GM23338 (cell line): ENCODE measurements at regions not wholly inside any gene's neighbourhood (a gene's known extent, or its start where the extent isn't known, plus 50 kb on each side); places are given as distances from the start of the nearest gene placed in this dataset.

Experiments
- ATAC-seq: fragments of 200-7000 bp; cut with Tn5 transposase; 3 replicates; pipeline ENCODE4 v1.9.1; 2020
- DNase-seq: peaks from one replicate; pipeline ENCODE4 v3.0.0-alpha.2; 2015; ENCODE audit warnings: low spot score
- H2AFZ ChIP-seq: fragments of 200-600 bp; sonication (generic); 2 replicates; pipeline ENCODE4 v1.8.0; 2016; ENCODE audit warnings: antibody characterized with exemption, mild to moderate bottlenecking, moderate library complexity
- H3F3A ChIP-seq: fragments of 200-600 bp; sonication (generic); replicated peaks from 2 replicates; pipeline ENCODE4 v1.8.0; 2017; ENCODE audit warnings: antibody characterized with exemption, mixed run types, low read depth
- H3K27ac ChIP-seq: fragments of 200-600 bp; sonication (generic); 2 replicates; pipeline ENCODE4 v1.6.1; 2016; ENCODE audit warnings: low read depth
- H3K27me3 ChIP-seq: fragments of 200-600 bp; sonication (generic); 2 replicates; pipeline ENCODE4 v1.8.0; 2016; ENCODE audit warnings: mild to moderate bottlenecking, mixed run types, moderate library complexity; ENCODE audit not compliant: insufficient read depth
- H3K36me3 ChIP-seq: fragments of 200-600 bp; sonication (generic); 2 replicates; pipeline ENCODE4 v1.8.0; 2016; ENCODE audit warnings: mild to moderate bottlenecking; ENCODE audit not compliant: insufficient read depth
- H3K4me1 ChIP-seq: fragments of 200-600 bp; sonication (generic); 2 replicates; pipeline ENCODE4 v1.8.0; 2016; ENCODE audit warnings: mild to moderate bottlenecking, moderate library complexity; ENCODE audit not compliant: insufficient read depth
- H3K4me2 ChIP-seq: fragments of 200-600 bp; sonication (generic); 2 replicates; pipeline ENCODE4 v1.7.1; 2017; ENCODE audit warnings: mixed run types
- H3K4me3 ChIP-seq: fragments of 200-600 bp; sonication (generic); 2 replicates; pipeline ENCODE4 v1.6.1; 2016; ENCODE audit warnings: mixed run types
- H3K79me2 ChIP-seq: fragments of 200-600 bp; sonication (generic); replicated peaks from 2 replicates; pipeline ENCODE4 v1.8.0; 2017; ENCODE audit warnings: mild to moderate bottlenecking; ENCODE audit not compliant: insufficient read depth
- H3K9me2 ChIP-seq: fragments of 200-600 bp; sonication (generic); 2 replicates; pipeline ENCODE4 v1.8.0; 2017; ENCODE audit not compliant: insufficient read depth
- H4K20me1 ChIP-seq: fragments of 200-600 bp; sonication (generic); replicated peaks from 2 replicates; pipeline ENCODE4 v1.8.0; 2017; ENCODE audit warnings: mild to moderate bottlenecking; ENCODE audit not compliant: insufficient read depth
- H3K27ac Mint-ChIP-seq: 2 replicates; pipeline ENCODE4 v1.8.0; 2020; ENCODE audit warnings: inconsistent platforms, mild to moderate bottlenecking, moderate library complexity, mixed read lengths
- H3K27me3 Mint-ChIP-seq: 3 replicates; pipeline ENCODE4 v1.8.0; 2022; ENCODE audit warnings: low read depth, mild to moderate bottlenecking, moderate library complexity, mixed read lengths, inconsistent platforms; ENCODE audit not compliant: insufficient read depth, poor library complexity
- H3K36me3 Mint-ChIP-seq: 3 replicates; pipeline ENCODE4 v1.8.0; 2021; ENCODE audit warnings: low read depth, mild to moderate bottlenecking, inconsistent platforms, moderate library complexity, mixed read lengths
- H3K4me1 Mint-ChIP-seq: 3 replicates; pipeline ENCODE4 v1.8.0; 2020; ENCODE audit warnings: mild to moderate bottlenecking, inconsistent platforms, mixed read lengths
- H3K4me3 Mint-ChIP-seq: 3 replicates; pipeline ENCODE4 v1.8.0; 2021; ENCODE audit warnings: moderate library complexity, mild to moderate bottlenecking, inconsistent platforms, mixed read lengths
- H3K9me3 Mint-ChIP-seq: 3 replicates; pipeline ENCODE4 v1.8.0; 2020; ENCODE audit warnings: moderate library complexity, mild to moderate bottlenecking, inconsistent platforms, mixed read lengths
- CREB1 ChIP-seq: fragments of 250-450 bp; sonication (Bioruptor Pico); IDR thresholded peaks from 2 replicates; pipeline ENCODE4 v1.5.0; 2020; ENCODE audit warnings: low read depth, mild to moderate bottlenecking, moderate library complexity
- CTCF ChIP-seq, 2 experiments: fragments of 200-600 bp in 1 of 2; sonication (generic) in 1 of 2; conservative IDR thresholded peaks; 2 replicates each; pipeline versions ENCODE4 v1.5.1 to v1.6.1; 2016 to 2017; ENCODE audit warnings: antibody characterized with exemption in 2 of 2, low read depth in 2 of 2, mild to moderate bottlenecking in 2 of 2, moderate library complexity in 1 of 2
- ETS1 ChIP-seq: IDR thresholded peaks from 2 replicates; pipeline ENCODE4 v1.6.1; 2016; ENCODE audit warnings: antibody characterized with exemption
- EZH2 ChIP-seq: fragments of 200-600 bp; sonication (generic); IDR thresholded peaks from one replicate; pipeline ENCODE4 v1.8.0; 2017; ENCODE audit warnings: antibody characterized with exemption, mild to moderate bottlenecking, low read depth; ENCODE audit not compliant: unreplicated experiment
- EZH2phosphoT487 ChIP-seq: fragments of 200-600 bp; sonication (generic); IDR thresholded peaks from one replicate; pipeline ENCODE4 v1.8.1; 2018; ENCODE audit warnings: antibody characterized with exemption; ENCODE audit not compliant: unreplicated experiment
- JUNB ChIP-seq: IDR thresholded peaks from one replicate; pipeline ENCODE4 v1.6.1; 2016; ENCODE audit warnings: antibody characterized with exemption; ENCODE audit not compliant: unreplicated experiment
- NANOG ChIP-seq: IDR thresholded peaks from 2 replicates; pipeline ENCODE4 v1.6.1; 2016; ENCODE audit warnings: antibody characterized with exemption, borderline replicate concordance
- POLR2AphosphoS5 ChIP-seq: IDR thresholded peaks from 2 replicates; pipeline ENCODE4 v1.6.1; 2016; ENCODE audit warnings: antibody characterized with exemption, low read depth
- REST ChIP-seq: IDR thresholded peaks from one replicate; pipeline ENCODE4 v1.6.1; 2018; ENCODE audit warnings: antibody characterized with exemption; ENCODE audit not compliant: unreplicated experiment
- STAT1 ChIP-seq: IDR thresholded peaks from one replicate; pipeline ENCODE4 v1.6.1; 2016; ENCODE audit warnings: antibody characterized with exemption; ENCODE audit not compliant: unreplicated experiment
- ZNF114 ChIP-seq: fragments of 250-450 bp; sonication (Bioruptor Pico); IDR thresholded peaks from 2 replicates; pipeline ENCODE4 v1.5.0; 2020; ENCODE audit warnings: mild to moderate bottlenecking, moderate library complexity
- ZNF331 ChIP-seq: fragments of 250-450 bp; sonication (Bioruptor Pico); IDR thresholded peaks from 2 replicates; pipeline ENCODE4 v1.5.0; 2020; ENCODE audit warnings: low read depth, mild to moderate bottlenecking, moderate library complexity
- ZNF462 ChIP-seq: fragments of 250-450 bp; sonication (Bioruptor Pico); IDR thresholded peaks from 2 replicates; pipeline ENCODE4 v1.5.0; 2020; ENCODE audit warnings: mild to moderate bottlenecking, moderate library complexity

- no peak for TF ChIP-seq ZNF462 (CRISPR knock-in tag)
- TF ChIP-seq NANOG: no peak
- no peak for TF ChIP-seq EZH2phosphoT487
- no peak for TF ChIP-seq ETS1
- TF ChIP-seq JUNB: no peak
- TF ChIP-seq EZH2: no peak
- no peak for TF ChIP-seq CTCF (conservative IDR thresholded peaks at IDR 0.05; ENCODE audit: low read depth in 2 of 2)
- TF ChIP-seq ZNF114 (CRISPR knock-in tag): no peak
- TF ChIP-seq CREB1 (CRISPR knock-in tag): no peak
- no peak for TF ChIP-seq POLR2AphosphoS5
- no peak for TF ChIP-seq STAT1
- no peak for TF ChIP-seq REST
- no peak for TF ChIP-seq ZNF331 (CRISPR knock-in tag)
- no peaks in the 10 kb centered on the region for H4K20me1 ChIP-seq
- no peaks in the 10 kb centered on the region for H3K79me2 ChIP-seq
- Mint-ChIP-seq H3K27me3 (peaks cover 4% of the 10 kb centered on the region), H3K4me3 (no peak overlapping the region), H3K4me1 (no peaks in the 10 kb centered on the region), H3K9me3 (peaks cover 98% of the 10 kb centered on the region), H3K27ac (no peak overlapping the region), H3K36me3 (peaks cover 26% of the 10 kb centered on the region)
- no peaks in the 10 kb centered on the region for H3K4me1 ChIP-seq
- DNase-seq (no peak), ATAC-seq (no peak)
- H2AFZ ChIP-seq: no peak overlapping the region
- H3K9me2 ChIP-seq: no peaks in the 10 kb centered on the region
- no peak overlapping the region for H3K4me3 ChIP-seq
- H3F3A ChIP-seq: no peaks in the 10 kb centered on the region
- no peak overlapping the region for H3K27ac ChIP-seq
- no peak overlapping the region for H3K4me2 ChIP-seq
- no peaks in the 10 kb centered on the region for H3K36me3 ChIP-seq
- no peaks in the 10 kb centered on the region for H3K27me3 ChIP-seq
Measured at GRCh38 chr1:4553761-4554160, 100.6 kb upstream of the AJAP1 start.
